ENCODE measurements at regions not wholly inside any gene's neighbourhood (a gene's known extent, or its start where the extent isn't known, plus 50 kb on each side); places are given as distances from the start of the nearest gene placed in this dataset.
A peak's percentile ranks its signal among the peaks of the same experiment; 100 is the strongest.
"Not testable (repeated sequence)": the region's sequence is repeated elsewhere in the genome, so short reads cannot be mapped to it uniquely, and the experiment has no call there.

DNA sequence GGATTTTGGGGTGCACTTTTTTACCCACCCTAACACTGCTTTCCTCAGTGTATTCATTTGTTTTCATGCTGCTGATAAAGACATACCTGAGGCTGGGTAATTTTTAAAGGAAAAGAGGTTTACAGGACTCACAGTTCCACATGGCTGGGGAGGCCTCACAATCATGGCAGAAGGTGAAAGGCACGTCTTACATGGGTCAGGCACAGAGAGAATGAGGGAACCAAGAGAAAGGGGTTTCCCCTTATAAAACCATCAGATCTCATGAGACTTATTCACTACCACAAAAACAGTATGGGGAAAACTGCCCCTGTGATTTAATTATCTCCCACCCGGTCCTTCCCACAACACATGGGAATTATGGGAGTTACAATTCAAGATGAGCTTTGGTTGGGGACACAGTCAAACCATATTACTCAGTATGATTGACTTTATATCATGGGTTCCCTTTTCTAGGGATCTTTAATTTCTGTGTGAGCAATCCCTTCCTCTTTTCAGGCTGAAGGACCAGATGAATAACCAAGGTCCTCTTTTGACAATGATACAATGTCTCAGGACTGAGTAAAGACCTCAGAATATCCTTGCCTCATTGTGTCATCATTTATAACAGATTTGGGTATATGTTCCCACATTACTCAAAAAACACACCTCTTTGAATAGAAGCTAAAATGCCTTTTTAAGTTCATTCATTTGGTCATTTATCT is 100.1 kb upstream of the TRIB2 start:
- DNase-seq (ENCODE audit: low read depth), result no peak

DNA sequence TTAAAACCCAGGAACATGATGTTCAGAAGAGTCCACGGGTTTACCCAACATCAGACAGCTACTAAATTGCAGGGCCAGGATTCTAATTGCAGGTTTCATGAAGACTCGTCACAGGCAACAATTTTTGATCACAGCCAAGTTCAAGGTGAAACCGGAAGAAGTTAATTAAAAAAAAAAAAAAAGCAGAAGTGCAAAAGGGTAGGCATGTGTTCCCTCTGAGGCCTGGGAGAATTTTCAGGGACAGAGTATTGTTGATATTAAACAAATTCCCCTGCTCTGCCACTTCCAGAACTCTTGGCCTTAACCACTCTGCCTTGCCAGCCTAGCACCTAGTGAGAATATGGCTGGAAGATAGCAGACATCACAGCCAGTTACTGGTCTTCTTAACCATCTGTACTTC is 99.4 kb upstream of the TRIB2 start:
- DNase-seq (ENCODE audit: low read depth), result no peak

DNA sequence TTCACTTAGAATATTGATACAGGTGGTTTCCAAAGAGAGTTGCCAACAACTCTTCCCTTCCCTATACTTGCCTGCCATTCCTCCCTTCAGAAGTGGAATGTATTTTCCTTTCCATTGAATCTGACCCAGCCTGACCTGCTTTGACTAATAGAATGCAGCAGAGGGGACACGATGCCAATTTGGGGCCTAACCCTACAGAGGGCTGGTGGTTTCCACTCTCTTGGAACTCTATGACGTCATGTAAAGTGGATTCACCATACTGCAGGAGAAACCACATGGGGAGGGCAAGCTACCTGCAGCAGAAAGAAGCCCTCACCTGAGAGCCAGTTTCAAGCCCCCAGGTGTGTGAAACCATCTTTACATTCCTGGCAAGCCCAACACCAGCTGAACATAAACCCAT is 98.9 kb upstream of the TRIB2 start:
- DNase-seq (ENCODE audit: low read depth), result no peak

DNA sequence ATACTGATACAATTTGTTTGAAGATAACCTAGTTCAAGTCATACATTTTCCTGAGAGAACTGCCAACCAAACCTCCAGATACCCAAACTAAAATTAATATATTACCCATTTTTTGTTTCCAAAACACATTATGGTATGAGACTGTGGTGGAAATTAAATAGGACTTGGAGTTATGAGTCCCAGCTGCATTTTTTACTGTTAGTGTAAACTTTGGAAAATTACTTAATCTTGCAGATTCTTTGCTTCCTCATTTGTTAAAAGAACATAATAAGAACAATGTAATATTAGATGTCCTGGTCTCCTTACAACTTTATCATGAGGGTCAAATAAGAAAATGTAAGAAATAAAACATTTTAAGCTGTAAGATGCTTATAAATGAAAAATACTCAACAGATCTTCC is 98.2 kb upstream of the TRIB2 start:
- no peak for DNase-seq (ENCODE audit: low read depth)

DNA sequence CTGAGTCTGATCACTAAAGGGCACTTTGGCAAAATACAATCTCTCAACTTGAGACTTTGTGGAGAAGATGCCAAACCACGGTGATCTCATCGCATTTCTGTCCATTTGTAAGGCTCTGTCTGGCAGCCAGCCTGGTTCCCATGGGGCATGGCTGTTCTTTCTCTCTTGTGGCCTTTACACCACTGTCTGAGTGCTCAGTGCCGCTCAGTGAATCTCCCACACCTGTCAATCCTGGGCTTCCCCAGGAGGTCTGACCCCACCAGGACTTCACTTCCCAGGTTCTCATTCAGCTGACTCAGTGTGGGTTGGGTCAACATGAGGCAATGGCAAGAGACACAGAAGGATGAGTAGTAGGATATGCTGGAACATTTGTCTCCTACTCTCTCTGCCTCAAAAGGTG is 96.8 kb upstream of the TRIB2 start:
- DNase-seq (ENCODE audit: low read depth), result peak; percentile 98

DNA sequence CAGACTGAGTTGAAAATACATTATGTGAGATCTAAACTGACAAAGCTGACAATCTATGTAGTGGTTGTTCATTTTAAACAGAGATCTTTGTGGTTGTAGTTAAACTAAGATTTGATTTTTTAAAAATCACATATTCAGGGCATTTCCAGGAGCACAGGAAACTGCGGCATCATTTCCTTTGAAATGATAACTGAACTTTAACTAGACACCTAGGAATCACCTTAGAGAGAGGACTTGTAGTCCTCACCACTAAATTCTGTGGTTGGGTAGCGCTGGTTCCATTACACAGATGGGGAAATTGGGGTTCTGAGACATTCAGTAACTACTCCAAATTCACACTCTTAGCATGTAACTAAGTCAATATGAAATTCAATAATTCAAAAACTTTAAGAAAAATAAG is 96.0 kb upstream of the TRIB2 start:
- no peak for DNase-seq (ENCODE audit: low read depth)

DNA sequence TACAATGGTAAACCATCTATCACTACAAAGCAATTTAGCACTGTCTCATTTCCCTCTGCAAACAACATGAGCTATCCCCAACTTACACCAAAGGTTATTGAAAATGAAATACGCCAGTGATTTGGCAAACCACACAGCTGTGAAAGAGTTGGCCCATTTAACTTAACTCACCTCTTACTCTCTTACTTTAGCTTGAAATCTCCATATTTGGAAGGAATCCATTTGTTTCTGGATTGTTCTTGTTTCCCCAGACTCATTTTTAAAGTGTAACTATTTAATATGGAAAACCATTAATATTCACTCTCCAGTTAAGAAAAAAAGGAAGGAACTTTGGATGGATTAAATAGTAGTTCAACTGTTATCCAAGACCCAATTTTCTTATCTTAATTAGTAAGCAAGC is 93.7 kb upstream of the TRIB2 start:
- DNase-seq (ENCODE audit: low read depth), result no peak

DNA sequence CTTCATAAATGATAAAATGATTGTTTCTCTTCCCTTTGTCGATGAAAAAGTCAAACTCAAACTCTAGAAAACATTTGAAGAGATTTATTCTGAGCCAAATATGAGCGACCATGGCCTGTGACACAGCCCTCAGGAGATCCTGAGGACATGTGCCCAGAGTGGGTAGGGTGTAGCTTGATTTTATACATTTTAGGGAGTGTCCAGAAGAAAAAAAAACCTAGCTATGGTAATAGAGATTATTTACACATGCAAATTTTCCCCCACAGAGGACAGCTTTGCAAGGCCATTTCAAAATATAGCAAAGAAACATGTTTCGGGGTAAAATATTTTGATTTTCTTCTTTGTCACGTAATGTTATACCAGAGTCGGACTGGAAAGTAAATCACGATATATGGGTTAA is 92.4 kb upstream of the TRIB2 start:
- no peak for DNase-seq (ENCODE audit: low read depth)

DNA sequence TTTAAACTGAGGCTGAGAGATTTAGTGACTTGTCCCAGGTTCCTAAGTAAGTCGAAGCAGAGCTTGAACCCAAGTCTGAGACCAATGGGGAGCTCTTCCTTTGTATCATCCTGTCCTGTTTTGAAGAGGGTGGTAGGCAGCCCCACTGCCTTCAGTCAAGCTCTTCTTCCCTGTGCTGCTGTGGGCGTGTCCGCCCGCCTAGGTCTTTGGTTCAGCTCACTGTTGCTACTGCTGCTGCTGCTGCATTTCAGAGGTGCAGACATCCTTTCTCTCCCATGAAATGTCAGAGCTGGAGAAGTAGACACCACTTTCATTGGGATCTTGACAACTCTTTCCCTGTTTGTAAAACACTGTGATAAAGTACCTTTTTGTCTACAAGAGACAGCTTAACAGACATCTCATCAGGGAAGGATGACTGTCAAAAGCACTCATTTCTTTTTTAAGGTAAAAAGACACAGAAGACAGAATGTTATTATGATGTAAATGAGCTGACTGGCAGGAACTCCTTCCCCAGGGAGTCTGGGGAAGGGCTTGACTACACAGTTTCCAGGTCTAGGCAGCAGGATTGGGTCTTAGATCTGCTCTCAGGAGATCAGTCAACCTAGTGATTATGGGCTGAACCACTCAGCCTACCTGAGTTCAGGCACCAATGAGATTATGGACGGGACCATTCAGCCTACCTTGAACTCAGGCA is 91.7 kb upstream of the TRIB2 start:
- no peak for DNase-seq (ENCODE audit: low read depth)

DNA sequence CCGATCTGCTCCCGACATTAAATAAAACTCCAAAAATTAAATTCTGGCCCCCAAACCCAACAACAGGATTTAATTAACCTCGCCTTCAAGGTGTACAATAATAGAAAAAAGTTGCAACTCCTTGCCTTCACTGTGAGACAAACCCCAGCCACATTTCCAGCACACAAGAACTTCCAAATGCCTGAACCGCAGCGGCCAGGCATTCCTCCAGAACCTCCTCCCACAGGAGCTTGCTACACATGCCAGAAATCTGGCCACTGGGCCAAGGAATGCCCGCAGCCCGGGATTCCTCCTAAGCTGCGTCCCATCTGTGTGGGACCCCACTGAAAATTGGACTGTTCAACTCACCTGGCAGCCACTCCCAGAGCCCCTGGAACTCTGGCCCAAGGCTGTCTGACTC is 88.2 kb upstream of the TRIB2 start:
- not testable (repeated sequence) for DNase-seq (ENCODE audit: low read depth)

DNA sequence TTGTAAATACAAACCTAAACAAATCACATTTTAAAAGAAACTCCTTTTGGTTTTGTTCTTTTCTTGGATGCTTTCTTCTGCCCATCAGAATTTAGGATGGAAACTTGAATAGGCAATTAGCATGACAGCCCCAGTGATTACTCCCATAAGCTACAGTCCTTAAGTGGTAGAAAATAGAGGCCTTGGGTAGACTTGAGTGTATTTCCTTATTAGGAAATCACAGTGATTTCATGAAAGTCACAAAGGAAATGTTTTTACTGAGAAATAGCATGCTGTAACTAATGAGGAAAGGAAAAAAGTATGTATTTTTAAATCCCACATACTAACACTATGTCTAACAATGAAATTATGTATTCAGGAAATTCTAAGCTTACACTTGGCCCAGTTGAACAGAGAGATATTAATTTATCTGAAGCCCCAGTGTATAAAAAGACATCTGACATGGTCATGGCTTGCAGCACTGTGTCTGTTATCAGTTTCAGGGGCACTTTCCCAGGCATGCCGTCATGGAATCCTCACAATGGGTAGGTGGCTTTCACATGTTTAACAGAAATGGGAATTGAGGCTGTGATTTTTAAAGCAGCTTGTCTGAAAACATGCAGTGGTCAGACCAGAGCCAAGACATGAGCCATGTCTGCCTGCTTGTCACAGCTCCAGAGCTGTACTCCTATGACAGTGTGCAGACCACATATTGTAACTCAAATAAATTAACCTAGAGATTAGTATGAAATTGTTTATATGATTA is 79.7 kb upstream of the TRIB2 start:
- DNase-seq (ENCODE audit: low read depth), result no peak

DNA sequence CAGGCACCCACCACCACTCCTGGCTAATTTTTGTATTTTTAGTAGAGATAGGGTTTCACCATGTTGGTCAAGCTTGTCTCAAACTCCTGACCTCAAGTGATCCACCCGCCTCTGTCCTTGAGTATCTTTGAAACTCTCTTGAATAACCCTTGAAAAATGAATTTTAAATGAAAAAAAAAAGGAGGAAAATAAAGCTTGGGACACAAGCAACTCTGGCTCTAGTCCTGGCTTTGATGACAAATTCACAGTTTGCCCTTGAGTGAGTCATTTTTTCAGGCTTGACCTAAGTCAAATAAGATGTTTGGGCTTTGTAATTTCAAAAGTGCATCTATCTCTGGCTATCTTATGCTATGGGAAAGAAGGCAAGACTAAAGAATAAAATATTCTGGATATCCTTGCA is 79.0 kb upstream of the TRIB2 start:
- peak; percentile 29 for DNase-seq (ENCODE audit: low read depth)

DNA sequence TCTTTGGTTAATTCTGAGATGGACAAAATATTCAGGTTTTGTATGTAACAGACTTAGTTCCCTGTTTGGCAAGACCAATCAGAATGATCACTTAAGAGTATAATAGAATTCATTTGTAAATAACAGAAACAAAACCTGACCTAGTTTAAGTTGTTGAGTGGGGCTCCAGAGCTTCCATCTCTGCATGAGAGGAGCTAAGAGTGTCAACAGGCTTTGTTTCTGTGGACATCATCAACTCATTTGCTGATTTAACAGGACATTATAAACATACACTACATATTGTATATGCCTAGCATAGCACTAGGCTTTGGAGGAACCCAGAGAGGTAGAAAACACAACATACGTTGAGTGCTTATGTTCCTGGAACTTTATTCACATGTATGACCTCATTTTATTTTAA is 75.3 kb upstream of the TRIB2 start:
- no peak for DNase-seq (ENCODE audit: low read depth)

DNA sequence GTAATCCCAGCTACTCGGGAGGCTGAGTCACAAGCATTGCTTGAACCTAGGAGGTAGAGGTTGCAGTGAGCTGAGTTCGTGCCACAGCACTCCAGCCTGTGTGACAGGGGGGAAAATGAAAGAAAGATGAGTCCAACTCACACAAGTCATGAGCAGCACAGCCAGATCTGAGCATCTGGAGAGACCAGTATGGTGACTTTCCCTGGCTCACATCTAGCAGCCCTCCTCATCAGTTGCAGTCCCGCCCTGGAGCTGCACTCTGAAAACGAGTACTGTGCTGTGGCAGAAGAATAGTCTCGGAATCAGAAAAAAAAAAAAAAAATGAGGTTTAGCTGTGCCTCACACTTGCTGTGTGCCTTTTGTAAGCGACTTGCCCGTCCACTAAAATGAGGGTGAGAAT is 74.4 kb upstream of the TRIB2 start:
- DNase-seq (ENCODE audit: low read depth), result no peak

DNA sequence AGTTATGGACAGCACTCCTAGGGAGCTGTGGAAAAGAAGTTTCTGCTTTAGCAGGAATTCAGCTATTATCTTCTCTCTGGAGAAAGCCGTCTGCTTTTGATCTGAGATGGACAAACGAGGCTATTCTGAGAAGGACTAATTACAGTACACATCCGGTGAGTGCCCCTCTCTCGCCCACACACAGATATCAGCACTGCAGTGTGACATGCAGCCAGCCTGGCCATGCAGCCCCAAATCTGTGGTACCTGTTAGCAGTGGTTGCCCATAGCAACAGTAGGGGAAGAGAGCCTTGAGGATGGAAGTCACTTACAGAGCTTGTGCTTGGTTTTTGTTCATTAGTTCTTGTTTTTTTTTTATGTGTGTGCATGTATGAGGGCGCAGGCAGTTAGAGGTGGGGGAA is 73.9 kb upstream of the TRIB2 start:
- DNase-seq (ENCODE audit: low read depth), result no peak

DNA sequence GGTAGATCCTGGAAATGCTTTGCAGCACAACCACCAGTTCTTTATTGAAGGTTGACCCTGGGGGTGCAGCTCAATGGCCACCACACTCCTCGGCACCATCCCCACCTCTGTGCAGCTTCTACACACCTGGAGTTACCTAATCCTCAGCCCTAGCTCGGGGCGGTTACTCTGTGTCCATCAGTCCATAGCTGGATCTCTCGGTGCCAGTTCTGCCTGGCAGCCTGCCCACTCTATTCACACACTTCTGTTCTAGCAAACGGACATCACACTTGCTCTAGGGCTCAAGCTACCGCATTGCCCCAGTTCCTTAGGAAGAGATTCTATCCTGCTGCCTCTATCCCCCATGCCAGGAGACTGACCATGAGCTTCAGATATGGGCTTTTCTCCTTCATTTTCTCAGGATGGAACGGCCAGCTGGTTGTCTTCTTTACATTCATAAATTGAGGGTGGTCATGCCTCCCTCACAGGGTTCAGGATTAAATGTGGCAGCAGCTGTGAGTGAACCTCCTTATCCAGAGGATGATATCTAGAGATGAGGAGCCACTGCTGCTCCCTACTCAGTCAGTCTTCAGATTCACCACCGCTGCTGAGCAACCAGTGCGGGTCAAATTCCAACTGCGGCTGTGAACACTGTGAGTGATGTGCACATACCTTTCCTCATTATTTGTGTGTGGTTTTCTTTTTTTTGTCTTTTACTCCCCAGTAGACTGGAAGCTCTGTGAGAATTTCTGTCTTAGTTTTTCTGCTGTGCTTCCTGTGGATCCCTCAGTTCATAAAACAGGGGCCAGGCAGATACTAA is 66.9 kb upstream of the TRIB2 start:
- DNase-seq (ENCODE audit: low read depth), result no peak

DNA sequence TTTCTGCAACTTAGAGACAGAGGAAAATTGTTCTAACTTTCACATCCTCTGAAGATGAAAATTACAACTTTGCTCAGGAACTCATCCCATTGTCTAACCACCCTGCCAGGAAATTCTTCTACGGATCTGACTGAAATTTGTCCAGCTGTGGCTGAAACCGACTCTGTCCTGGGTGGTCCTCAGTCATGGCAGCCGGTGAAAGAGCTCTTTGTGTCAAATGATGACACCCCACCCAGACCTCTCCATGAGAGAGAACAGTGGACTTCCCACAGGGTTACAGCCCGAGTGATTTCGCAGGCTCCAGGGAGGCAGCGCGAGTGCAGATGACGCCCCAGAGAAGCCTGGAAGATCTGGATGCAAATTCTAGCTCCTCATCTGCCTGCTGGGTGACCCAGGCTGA is 65.1 kb upstream of the TRIB2 start:
- no peak for DNase-seq (ENCODE audit: low read depth)

DNA sequence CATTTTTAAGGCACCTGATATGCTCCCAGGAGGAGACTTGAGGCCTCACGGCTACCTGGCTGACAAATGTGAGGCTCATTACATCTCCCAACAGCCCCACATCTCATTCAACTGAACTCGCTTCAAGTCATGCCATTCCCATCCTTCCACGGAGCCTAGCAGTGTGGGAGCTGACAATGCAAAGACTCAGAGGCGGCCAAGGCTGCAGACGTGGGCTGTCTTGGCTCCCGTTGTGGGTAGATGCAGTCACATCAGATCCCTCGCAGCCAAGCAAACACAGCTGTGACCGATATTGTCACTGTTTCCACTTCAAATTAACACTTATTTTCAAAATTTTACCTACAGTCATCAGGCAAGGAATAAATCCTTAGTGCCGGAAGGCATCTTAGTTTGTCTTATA is 64.0 kb upstream of the TRIB2 start:
- no peak for DNase-seq (ENCODE audit: low read depth)

DNA sequence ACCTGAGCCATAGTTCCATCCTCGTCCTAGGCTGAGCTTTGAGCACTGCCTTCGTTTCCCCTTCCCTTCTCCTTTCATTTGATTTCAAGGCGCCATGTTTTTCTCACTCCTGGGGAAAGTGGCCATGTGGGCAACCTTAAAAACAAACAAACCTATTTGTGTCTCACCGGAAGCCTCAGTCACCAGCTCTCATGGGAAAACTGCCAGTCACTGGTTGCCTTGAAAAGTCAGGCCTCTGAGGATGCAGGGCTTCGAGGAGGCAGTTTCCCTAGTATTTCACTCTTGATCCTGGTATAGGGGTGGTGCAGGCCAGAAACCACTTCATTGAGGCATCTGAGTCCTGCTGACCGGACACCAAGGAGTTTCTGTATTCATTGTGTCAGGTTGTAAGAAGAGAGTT is 59.2 kb upstream of the TRIB2 start:
- DNase-seq (ENCODE audit: low read depth), result no peak

DNA sequence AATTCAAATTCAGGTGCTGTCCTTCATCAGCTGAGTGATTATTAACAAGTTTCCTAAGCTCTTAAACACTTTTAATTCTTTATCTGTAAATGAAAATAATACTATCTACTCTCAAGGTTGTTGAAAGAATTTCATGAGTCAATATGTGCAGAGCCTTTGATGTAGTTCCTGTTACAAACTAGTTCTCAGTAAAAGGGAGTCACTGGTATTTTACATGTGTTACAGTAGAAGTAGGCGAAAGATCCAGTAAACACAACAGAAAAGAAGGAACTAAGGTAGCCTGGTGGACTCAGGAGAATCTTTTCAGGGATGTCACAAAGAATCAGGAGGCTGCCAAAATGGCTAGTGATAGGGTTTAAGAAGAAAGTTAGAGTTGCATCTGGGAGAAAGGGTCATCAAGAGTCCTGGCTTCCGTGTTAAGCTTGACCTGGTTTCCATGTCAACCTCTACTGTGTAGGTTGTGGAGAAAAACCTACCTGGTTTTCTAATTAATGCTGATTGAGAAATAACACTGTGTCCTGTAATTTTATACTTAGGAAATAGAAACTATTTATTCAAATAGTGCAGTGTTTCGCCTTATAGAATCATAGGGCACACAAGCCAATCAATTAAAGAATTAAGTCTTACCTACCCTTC is 58.3 kb upstream of the TRIB2 start:
- no peak for DNase-seq (ENCODE audit: low read depth)

DNA sequence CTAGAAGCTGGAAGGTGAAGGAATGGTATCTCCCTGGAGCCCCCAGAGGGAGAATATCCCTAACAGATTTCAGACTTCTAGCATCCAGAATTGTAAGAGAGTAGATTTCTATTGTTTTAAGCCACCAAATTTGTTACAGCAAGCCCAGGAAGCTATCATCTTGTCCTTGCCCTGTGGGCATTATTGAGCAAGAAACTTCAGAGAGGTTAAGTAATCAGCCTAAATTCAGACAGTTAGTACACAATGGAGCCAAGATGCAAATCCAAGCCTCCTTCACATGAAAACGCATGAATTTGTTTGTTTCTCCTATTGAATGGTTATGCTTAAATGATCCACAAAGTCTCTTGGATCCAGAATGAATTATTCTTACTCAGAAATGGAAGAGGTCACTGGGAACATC is 55.2 kb upstream of the TRIB2 start:
- DNase-seq (ENCODE audit: low read depth), result no peak

Measured in LHCN-M2 (cell line).